Neuron (in vitro differentiated cells): ENCODE measurements at regions not wholly inside any gene's neighbourhood (a gene's known extent, or its start where the extent isn't known, plus 50 kb on each side); places are given as distances from the start of the nearest gene placed in this dataset.
"Not testable (repeated sequence)": the region's sequence is repeated elsewhere in the genome, so short reads cannot be mapped to it uniquely, and the experiment has no call there.

Experiments
- H2AFZ ChIP-seq: one replicate; pipeline ENCODE4 v1.6.1; 2013; ENCODE audit warnings: low read depth, mild to moderate bottlenecking, inconsistent platforms, low read length, moderate library complexity
- H3K27me3 ChIP-seq: one replicate; pipeline ENCODE4 v1.6.1; 2013; ENCODE audit warnings: low read length; ENCODE audit not compliant: insufficient read depth
- H3K36me3 ChIP-seq: one replicate; pipeline ENCODE4 v1.6.1; 2013; ENCODE audit warnings: low read length; ENCODE audit not compliant: insufficient read depth
- H3K4me1 ChIP-seq: one replicate; pipeline ENCODE4 v1.6.1; 2013; ENCODE audit warnings: low read length; ENCODE audit not compliant: insufficient read depth
- H3K4me3 ChIP-seq: 2 replicates; pipeline ENCODE4 v1.5.1; 2013; ENCODE audit warnings: mild to moderate bottlenecking, low read length, moderate library complexity
- H3K9me3 ChIP-seq: one replicate; pipeline ENCODE4 v1.6.1; 2013; ENCODE audit warnings: low read length

DNA sequence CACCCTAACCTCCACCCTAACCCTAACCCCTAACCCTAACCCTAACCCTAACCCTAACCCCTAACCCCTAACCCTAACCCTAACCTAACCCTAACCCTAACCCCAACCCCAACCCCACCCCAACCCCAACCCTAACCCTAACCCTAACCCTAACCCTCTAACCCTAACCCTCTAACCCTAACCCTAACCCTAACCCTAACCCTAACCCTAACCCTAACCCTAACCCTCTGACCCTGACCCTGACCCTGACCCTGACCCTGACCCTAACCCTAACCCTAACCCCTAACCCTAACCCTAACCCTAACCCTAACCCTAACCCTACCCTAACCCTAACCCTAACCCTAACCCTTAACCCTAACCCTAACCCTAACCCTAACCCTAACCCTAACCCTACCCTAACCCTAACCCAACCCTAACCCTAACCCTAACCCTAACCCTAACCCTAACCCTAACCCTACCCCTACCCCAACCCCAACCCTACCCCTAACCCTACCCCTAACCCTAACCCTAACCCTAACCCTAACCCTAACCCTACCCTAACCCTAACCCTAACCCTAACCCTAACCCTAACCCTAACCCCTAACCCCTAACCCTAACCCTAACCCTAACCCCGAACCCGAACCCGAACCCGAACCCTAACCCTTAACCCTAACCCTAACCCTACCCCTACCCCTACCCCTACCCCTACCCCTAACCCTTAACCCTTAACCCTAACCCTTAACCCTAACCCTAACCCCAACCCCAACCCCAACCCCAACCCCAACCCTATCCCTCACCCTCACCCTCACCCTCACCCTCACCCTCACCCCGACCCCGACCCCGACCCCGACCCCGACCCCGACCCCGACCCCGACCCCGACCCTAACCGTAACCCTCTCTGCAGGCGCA is 186.2 kb upstream of the CHL1 start:
- H3K27me3 ChIP-seq, H3K9me3 ChIP-seq, H2AFZ ChIP-seq, H3K36me3 ChIP-seq, H3K4me3 ChIP-seq, H3K4me1 ChIP-seq: not testable (repeated sequence)

DNA sequence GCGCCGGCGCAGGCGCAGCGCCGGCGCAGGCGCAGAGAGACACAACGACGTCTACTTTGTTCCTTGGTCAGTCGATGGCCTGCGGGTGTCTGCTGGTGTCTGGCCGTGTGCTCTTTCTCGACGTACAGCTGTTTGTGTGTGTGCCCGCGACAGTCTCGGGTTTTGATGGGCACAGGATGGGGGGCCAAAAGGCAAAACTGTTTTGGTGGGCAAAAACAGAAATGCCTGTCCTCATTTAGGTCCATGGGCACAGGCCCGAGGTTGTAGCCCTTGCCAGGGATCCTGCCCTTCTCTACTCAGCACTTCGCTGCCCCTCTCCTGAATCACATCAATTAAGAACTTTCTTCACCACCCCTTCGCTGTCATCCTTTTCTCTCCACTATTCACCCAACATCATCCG is 184.8 kb upstream of the CHL1 start:
- H3K9me3 ChIP-seq = no peaks in the 10 kb centered on the region
- no peak overlapping the region for H2AFZ ChIP-seq
- H3K27me3 ChIP-seq = no peaks in the 10 kb centered on the region
- no peaks in the 10 kb centered on the region for H3K4me1 ChIP-seq
- no peaks in the 10 kb centered on the region for H3K36me3 ChIP-seq
- no peak overlapping the region for H3K4me3 ChIP-seq

DNA sequence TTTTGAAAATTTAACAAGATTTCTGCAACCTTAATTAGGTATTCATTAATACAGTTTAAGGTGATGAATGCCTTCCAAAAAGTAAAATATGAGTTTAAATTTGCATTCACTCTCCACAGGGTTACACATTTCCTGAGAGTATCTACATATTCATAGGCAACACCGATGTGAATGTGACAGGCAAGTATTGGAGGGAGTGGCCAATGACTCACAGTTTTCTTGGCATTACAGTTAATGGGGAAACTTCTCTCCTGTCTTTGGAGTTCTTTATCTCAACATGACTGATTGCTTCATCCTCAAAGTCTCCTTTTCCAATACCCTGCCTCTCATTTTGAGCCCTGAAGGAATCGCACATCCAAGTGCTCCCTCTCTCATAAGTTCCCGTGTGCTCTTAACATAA is 181.9 kb upstream of the CHL1 start:
- no peak overlapping the region for H3K4me3 ChIP-seq
- no peaks in the 10 kb centered on the region for H3K4me1 ChIP-seq
- H2AFZ ChIP-seq = no peak overlapping the region
- no peaks in the 10 kb centered on the region for H3K27me3 ChIP-seq
- no peaks in the 10 kb centered on the region for H3K36me3 ChIP-seq
- no peaks in the 10 kb centered on the region for H3K9me3 ChIP-seq

DNA sequence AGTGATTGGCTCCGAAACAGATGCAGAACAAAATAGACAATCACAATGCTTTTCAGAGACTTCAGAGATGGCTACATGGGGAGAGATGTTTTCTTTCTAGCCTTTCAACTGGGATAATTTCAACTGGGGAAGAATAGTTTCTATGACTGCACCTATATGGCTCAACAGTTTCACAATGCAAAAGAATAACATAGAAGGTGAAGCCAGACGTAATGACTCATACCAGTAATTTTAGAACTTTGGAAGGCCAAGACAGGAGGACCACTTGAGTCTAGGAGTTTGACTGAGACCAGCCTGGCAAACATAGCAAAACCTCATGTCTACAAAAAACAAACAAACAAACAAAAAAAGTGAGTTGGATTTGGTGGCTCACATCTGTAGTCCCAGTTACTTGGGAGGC is 180.2 kb upstream of the CHL1 start:
- Histone ChIP-seq H3K36me3 (no peaks in the 10 kb centered on the region), H2AFZ (no peak overlapping the region), H3K4me3 (no peak overlapping the region), H3K27me3 (no peaks in the 10 kb centered on the region), H3K9me3 (no peaks in the 10 kb centered on the region), H3K4me1 (no peaks in the 10 kb centered on the region)

DNA sequence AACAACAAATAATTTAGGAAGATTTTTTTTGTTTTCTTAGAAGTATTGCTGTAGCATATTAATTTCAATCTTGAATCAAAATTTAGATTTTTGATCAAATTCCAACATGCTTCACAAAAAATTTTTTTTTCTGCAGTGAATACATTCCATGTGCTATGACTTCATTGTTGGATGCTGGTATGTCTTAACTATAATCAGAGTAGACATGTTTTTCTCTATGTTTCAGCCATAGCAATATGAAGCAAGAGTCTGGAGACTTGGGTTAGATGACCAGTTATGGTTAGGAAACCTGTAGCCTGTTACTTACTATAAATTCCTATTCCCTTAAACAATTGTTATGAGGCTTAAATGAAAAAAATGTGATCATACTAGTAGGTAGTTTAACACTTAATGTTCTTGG is 176.1 kb upstream of the CHL1 start:
- no peaks in the 10 kb centered on the region for H3K36me3 ChIP-seq
- H3K4me3 ChIP-seq = no peak overlapping the region
- no peaks in the 10 kb centered on the region for H3K4me1 ChIP-seq
- no peaks in the 10 kb centered on the region for H3K9me3 ChIP-seq
- H2AFZ ChIP-seq = no peak overlapping the region
- no peaks in the 10 kb centered on the region for H3K27me3 ChIP-seq

DNA sequence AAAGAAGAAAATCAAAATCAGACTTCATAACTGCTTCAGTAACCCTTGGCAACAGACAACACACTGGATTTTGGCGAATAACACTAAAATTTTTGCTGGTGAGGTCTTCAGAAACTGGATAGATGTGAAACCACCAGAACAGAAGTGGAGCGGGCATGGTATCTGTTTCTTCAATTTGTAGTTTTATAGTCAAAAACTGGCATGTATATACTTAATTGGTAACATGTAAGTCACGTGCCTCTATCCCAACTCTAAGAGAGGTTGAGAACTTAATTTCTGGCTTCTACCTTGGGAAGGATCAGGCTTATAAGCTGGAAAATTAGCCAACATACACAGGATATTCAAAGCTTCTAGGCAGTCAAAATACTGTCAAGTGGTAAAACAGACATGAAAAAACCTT is 172.6 kb upstream of the CHL1 start:
- Histone ChIP-seq H3K4me1 (no peaks in the 10 kb centered on the region), H3K9me3 (no peaks in the 10 kb centered on the region), H3K36me3 (no peaks in the 10 kb centered on the region), H3K27me3 (peaks cover 2% of the 10 kb centered on the region), H3K4me3 (no peak overlapping the region), H2AFZ (no peak overlapping the region)

DNA sequence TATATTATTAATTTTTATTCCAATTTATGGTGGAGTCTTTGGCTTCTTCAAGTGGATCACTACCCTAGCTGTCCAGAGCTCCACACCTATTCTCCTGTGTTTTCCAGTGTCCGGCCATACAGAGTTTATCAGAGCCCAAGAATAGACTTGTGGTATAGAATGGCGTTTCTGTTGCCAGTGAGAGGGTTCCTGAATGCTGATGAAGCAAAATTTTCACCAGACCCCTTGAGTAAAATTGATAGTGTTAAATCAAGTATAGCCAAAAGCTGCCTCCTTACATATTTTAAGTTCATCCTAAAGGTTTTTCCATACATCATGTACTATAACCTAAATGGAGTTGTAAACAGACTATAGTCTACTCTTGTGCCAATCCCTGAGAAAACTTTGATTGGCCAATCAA is 171.5 kb upstream of the CHL1 start:
- Histone ChIP-seq H3K4me3 (no peak overlapping the region), H2AFZ (no peak overlapping the region), H3K9me3 (no peaks in the 10 kb centered on the region), H3K27me3 (peaks cover 2% of the 10 kb centered on the region), H3K36me3 (no peaks in the 10 kb centered on the region), H3K4me1 (no peaks in the 10 kb centered on the region)

DNA sequence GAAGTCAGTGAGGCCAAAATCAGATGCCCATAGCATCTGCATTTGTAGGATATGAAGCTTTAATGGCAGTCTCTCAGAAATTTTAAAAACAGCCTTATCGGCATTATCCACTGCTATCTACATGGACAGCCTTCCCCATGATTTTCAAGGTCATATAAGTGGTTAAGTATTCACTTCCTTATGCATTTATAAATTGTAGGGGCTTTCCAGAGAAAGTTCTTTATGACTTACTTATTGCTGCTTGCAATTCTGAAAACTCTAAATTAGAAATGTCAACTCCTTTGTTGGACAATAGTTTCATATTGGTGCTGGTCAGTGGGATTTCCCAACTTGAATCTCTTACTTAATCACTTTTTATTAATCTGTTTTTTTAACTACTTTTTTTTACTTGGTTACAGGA is 160.6 kb upstream of the CHL1 start:
- H2AFZ ChIP-seq, H3K9me3 ChIP-seq, H3K27me3 ChIP-seq, H3K36me3 ChIP-seq, H3K4me3 ChIP-seq, H3K4me1 ChIP-seq: not testable (repeated sequence)

DNA sequence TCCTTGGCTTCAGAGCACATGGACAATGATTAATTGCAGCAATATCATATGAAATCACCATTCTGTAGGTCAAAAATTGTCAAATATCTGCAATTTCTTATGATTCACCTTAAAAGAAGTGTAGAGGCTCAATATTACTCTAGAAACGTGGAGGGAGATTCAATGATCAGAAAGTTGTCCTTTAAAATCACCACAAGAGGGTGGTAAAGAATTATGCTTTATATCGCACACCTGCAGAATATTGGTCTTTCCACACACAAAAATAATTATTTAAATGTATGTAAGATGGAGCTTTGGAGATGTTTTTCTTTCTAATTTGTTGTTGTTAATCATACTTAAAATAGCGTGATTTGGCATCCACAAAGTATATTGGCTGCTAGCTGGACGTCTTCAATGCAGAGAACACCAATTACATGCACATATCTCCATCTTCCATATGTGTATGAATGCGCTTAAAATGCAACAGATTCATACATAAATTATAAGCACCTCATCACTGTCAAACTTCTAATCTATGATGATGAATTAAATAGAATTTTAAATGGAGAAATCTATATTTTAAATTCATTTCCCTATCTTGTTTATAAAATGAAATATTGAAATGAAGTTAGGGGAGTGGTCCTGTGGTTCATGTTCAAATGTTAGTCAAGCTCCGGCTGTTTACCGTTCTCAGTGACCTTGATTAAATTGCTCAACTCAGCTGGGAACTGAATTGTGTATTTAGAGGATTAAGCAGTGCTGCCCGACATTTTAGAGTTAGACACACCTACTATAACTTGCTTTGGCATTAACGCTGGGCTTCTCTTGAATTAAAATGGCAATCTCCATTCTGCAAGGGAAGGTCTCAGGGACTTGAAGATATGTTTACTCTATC is 153.5 kb upstream of the CHL1 start:
- H3K27me3 ChIP-seq, H3K9me3 ChIP-seq, H3K4me3 ChIP-seq, H2AFZ ChIP-seq, H3K36me3 ChIP-seq, H3K4me1 ChIP-seq: not testable (repeated sequence)

DNA sequence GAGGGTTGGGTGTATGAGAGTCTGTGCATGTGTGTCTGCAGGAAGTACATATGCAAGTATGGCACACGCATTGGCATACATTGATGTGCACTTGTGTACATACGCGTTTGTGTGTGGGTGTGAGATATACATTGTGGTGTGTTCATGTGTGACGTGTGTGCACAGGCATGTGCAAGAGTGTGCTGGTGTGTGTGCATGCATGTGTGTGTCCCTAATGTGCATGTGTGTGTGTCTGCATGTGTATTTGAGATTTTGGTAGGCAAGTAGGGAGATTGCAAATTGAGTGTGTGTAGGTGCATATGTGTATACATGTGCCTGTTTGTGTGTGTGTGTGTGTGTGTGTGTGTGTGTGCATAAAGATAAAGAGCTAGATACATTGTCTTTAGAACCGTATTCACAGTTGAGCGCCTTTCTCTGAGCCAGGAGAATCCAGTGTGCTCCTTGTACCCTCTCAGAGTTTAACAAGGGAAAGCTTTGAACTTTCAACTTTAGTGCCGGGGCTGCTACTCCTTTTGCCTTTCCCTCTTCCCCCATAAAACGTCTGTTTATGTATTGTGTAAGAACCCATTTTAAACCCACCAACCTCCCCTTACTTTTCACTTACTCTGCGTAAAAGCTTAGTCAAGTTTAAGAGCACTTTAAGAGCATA is 152.4 kb upstream of the CHL1 start:
- Histone ChIP-seq H2AFZ (no peak overlapping the region), H3K27me3 (no peaks in the 10 kb centered on the region), H3K4me1 (no peaks in the 10 kb centered on the region), H3K36me3 (no peaks in the 10 kb centered on the region), H3K9me3 (no peaks in the 10 kb centered on the region), H3K4me3 (no peak overlapping the region)

DNA sequence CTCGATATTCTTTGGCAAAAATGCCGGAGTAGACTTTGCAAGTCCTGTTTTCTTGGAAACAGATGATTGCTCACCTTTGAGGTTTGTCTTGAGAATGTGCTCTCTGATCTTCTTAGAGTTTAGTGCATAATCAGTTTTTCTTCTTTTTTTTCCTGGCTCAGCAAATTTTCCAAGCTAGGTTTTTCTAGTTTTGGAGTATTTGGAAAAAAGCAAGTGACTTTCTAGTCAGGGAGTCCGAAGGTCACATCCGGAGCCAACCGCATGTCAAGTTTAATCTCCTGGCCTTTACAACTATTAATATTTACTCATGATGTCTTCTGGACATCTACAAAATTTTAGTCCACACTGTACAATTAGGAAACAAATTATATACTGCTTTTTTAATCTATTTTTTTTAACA is 151.6 kb upstream of the CHL1 start:
- H3K27me3 ChIP-seq, H2AFZ ChIP-seq, H3K36me3 ChIP-seq, H3K4me3 ChIP-seq, H3K4me1 ChIP-seq, H3K9me3 ChIP-seq: not testable (repeated sequence)

DNA sequence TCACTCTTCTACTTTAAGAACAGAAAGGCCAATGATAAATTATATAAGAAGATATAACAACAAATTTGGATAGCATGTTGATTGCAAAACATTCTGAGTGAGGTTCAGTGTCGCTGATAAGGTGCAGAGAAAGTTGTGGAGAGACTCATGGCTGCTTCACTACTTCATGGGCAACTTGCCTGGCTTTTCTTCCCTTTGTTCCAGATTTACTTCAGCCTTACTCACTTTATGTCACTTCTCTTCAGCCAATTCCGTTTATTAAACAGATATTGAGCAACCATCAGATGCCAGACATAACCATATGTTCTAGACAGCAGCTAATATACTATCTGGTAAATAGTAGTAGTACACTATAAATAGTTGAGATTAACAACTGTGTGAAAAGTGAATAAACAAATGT is 150.0 kb upstream of the CHL1 start:
- Histone ChIP-seq H2AFZ (no peak overlapping the region), H3K4me3 (no peak overlapping the region), H3K4me1 (no peaks in the 10 kb centered on the region), H3K9me3 (no peaks in the 10 kb centered on the region), H3K36me3 (no peaks in the 10 kb centered on the region), H3K27me3 (peaks cover 2% of the 10 kb centered on the region)

DNA sequence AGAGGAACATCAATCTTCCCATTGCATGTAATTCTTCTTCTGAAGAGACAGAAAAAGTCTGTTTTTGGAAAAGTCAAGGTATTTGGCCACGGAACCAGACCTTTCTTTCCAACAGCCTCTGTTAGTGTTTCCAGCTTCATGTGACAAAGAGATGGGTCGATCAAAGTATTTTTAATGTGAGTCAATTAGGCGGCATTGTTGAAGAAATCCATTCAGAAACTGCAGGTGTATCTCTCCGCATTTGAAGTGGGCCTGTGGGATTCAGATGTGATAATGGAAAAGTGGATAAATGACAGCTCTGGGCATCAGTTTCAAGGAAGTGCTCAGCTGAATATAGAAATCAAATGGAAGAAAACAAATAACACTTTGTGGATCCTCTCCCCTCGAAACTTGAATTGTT is 143.1 kb upstream of the CHL1 start:
- H2AFZ ChIP-seq, H3K9me3 ChIP-seq, H3K27me3 ChIP-seq, H3K4me3 ChIP-seq, H3K4me1 ChIP-seq, H3K36me3 ChIP-seq: not testable (repeated sequence)
